ENCODE measurements at regions not wholly inside any gene's neighbourhood (a gene's known extent, or its start where the extent isn't known, plus 50 kb on each side); places are given as distances from the start of the nearest gene placed in this dataset.

GRCh38 chr20:60372822-60373221 lies 414.6 kb downstream of the CDH26 start:
- TF ChIP-seq CTCF (conservative IDR thresholded peaks at IDR 0.05), result no peak
- H3K27ac ChIP-seq, result no peak overlapping the region; the same call in 1 of the 2 replicates

GRCh38 chr20:60378620-60379019 lies 420.4 kb downstream of the CDH26 start:
- no peak for TF ChIP-seq CTCF (conservative IDR thresholded peaks at IDR 0.05)
- no peak overlapping the region for H3K27ac ChIP-seq

GRCh38 chr20:60381643-60382400 lies 423.6 kb downstream of the CDH26 start:
- H3K27ac ChIP-seq, result no peak overlapping the region
- TF ChIP-seq CTCF (conservative IDR thresholded peaks at IDR 0.05), result no peak

GRCh38 chr20:60389441-60389840 lies 431.2 kb downstream of the CDH26 start:
- no peak for TF ChIP-seq CTCF (conservative IDR thresholded peaks at IDR 0.05)
- H3K27ac ChIP-seq, result no peak overlapping the region

GRCh38 chr20:60389882-60390281 lies 431.7 kb downstream of the CDH26 start:
- no peak for TF ChIP-seq CTCF (conservative IDR thresholded peaks at IDR 0.05)
- no peak overlapping the region for H3K27ac ChIP-seq

GRCh38 chr20:60395991-60396390 lies 437.8 kb downstream of the CDH26 start:
- no peak for TF ChIP-seq CTCF (conservative IDR thresholded peaks at IDR 0.05)
- H3K27ac ChIP-seq, result no peak overlapping the region

- TF ChIP-seq CTCF (conservative IDR thresholded peaks at IDR 0.05), result no peak
- no peak overlapping the region for H3K27ac ChIP-seq
Observed at GRCh38 chr20:60400567-60400966, 442.3 kb downstream of the CDH26 start.
